Sigmoid colon (tissue), 3 donors: ENCODE measurements at regions not wholly inside any gene's neighbourhood (a gene's known extent, or its start where the extent isn't known, plus 50 kb on each side); places are given as distances from the start of the nearest gene placed in this dataset.

ENCODE experiments used
- CTCF ChIP-seq, 4 experiments: fragments of 450-650 bp in 3 of 4; fragments of 200-600 bp in 1 of 4; IDR thresholded peaks; one replicate each; pipeline ENCODE4 v1.5.1; 2016 to 2019; ENCODE audit warnings: antibody characterized with exemption in 4 of 4, mild to moderate bottlenecking in 3 of 4, moderate library complexity in 2 of 4
- POLR2A ChIP-seq, 2 donors: fragments of 450-650 bp; IDR thresholded peaks; one replicate each; pipeline ENCODE4 v1.6.1; 2016; ENCODE audit warnings: antibody characterized with exemption in 2 of 2, mild to moderate bottlenecking in 2 of 2, moderate library complexity in 2 of 2

- no peak for TF ChIP-seq POLR2A (IDR thresholded peaks at IDR 0.05)
- TF ChIP-seq CTCF (IDR thresholded peaks at IDR 0.05) = no peak
Measured at GRCh38 chr7:54111814-54112511, 430.2 kb upstream of the VSTM2A start.
